ENCODE measurements at regions not wholly inside any gene's neighbourhood (a gene's known extent, or its start where the extent isn't known, plus 50 kb on each side); places are given as distances from the start of the nearest gene placed in this dataset.
"Not testable (repeated sequence)": the region's sequence is repeated elsewhere in the genome, so short reads cannot be mapped to it uniquely, and the experiment has no call there.

GRCh38 chr2:176424746-176425145 lies 155.5 kb downstream of the MTX2 start:
- DNase-seq (ENCODE audit: low spot score): no peak

- no peak for DNase-seq (ENCODE audit: low spot score)
These were observed 158.3 kb downstream of the MTX2 start for GRCh38 chr2:176427549-176427948.

- not testable (repeated sequence) for DNase-seq (ENCODE audit: low spot score)
These were observed 159.8 kb downstream of the MTX2 start for GRCh38 chr2:176428944-176429469.

GRCh38 chr2:176432434-176432833 lies 163.2 kb downstream of the MTX2 start:
- no peak for DNase-seq (ENCODE audit: low spot score)

- DNase-seq (ENCODE audit: low spot score): no peak
These were observed 166.5 kb downstream of the MTX2 start for GRCh38 chr2:176435729-176436128.

GRCh38 chr2:176443946-176444345 lies 174.7 kb downstream of the MTX2 start:
- DNase-seq (ENCODE audit: low spot score): no peak

- DNase-seq (ENCODE audit: low spot score): no peak
These were observed 176.7 kb downstream of the MTX2 start for GRCh38 chr2:176445956-176446355.

- DNase-seq (ENCODE audit: low spot score): no peak
These were observed 177.6 kb downstream of the MTX2 start for GRCh38 chr2:176446718-176447414.

GRCh38 chr2:176447616-176448015 lies 178.4 kb downstream of the MTX2 start:
- DNase-seq (ENCODE audit: low spot score): no peak

GRCh38 chr2:176449852-176450251 lies 180.6 kb downstream of the MTX2 start:
- no peak for DNase-seq (ENCODE audit: low spot score)

GRCh38 chr2:176453784-176454183 lies 184.5 kb downstream of the MTX2 start:
- DNase-seq (ENCODE audit: low spot score): no peak

GRCh38 chr2:176454893-176455815 lies 185.9 kb downstream of the MTX2 start:
- peak; percentile 86 for DNase-seq (ENCODE audit: low spot score)

- no peak for DNase-seq (ENCODE audit: low spot score)
These were observed 186.6 kb downstream of the MTX2 start for GRCh38 chr2:176455816-176456291.

GRCh38 chr2:176457481-176457880 lies 188.2 kb downstream of the MTX2 start:
- no peak for DNase-seq (ENCODE audit: low spot score)

GRCh38 chr2:176461098-176461808 lies 192.0 kb downstream of the MTX2 start:
- DNase-seq (ENCODE audit: low spot score): no peak

GRCh38 chr2:176461809-176462670 lies 192.8 kb downstream of the MTX2 start:
- DNase-seq (ENCODE audit: low spot score): no peak

GRCh38 chr2:176463546-176463945 lies 194.3 kb downstream of the MTX2 start:
- DNase-seq (ENCODE audit: low spot score): no peak

- no peak for DNase-seq (ENCODE audit: low spot score)
These were observed 195.8 kb downstream of the MTX2 start for GRCh38 chr2:176464886-176465564.

GRCh38 chr2:176466918-176467452 lies 197.7 kb downstream of the MTX2 start:
- DNase-seq (ENCODE audit: low spot score): no peak

- DNase-seq (ENCODE audit: low spot score): no peak
These were observed 198.4 kb downstream of the MTX2 start for GRCh38 chr2:176467595-176467994.

All from ureter (tissue), 1 donor.